CD8-positive, alpha-beta memory T cell (primary cell): ENCODE measurements at regions not wholly inside any gene's neighbourhood (a gene's known extent, or its start where the extent isn't known, plus 50 kb on each side); places are given as distances from the start of the nearest gene placed in this dataset.

Source experiments
- CTCF ChIA-PET: fragments of 350-600 bp; sonication (Branson Sonifier 250); formaldehyde crosslinking; loops from one replicate; lab custom pipeline; 2021; ENCODE audit warnings: antibody characterized with exemption; lab: Charles Lee
- POLR2A ChIA-PET: fragments of 350-600 bp; sonication (Branson Sonifier 250); formaldehyde crosslinking; loops from one replicate; lab custom pipeline; 2021; ENCODE audit warnings: antibody characterized with exemption; lab: Charles Lee
- DNase-seq, 5 donors: peaks; one replicate each; pipeline versions ENCODE4 v3.0.0 to v3.0.0-alpha.2; 2020 to 2022; ENCODE audit warnings: mixed read lengths in 1 of 5
- H3K27ac ChIP-seq: one replicate; pipeline ENCODE4 v1.7.0; 2013; ENCODE audit warnings: low read depth, mild to moderate bottlenecking, low read length, moderate library complexity
- H3K27me3 ChIP-seq: 2 replicates; pipeline ENCODE4 v1.7.0; 2013; ENCODE audit warnings: low read length, mild to moderate bottlenecking; ENCODE audit not compliant: insufficient read depth, poor library complexity, severe bottlenecking
- H3K36me3 ChIP-seq: 2 replicates; pipeline ENCODE4 v1.7.0; 2013; ENCODE audit warnings: mild to moderate bottlenecking, low read length, moderate library complexity; ENCODE audit not compliant: insufficient read depth
- H3K4me1 ChIP-seq: 2 replicates; pipeline ENCODE4 v1.7.0; 2013; ENCODE audit warnings: mild to moderate bottlenecking, low read length, moderate library complexity; ENCODE audit not compliant: insufficient read depth
- H3K4me3 ChIP-seq: 2 replicates; pipeline ENCODE4 v1.7.0; 2013; ENCODE audit warnings: mild to moderate bottlenecking, low read length
- H3K9me3 ChIP-seq: 2 replicates; pipeline ENCODE4 v1.7.0; 2013; ENCODE audit warnings: mild to moderate bottlenecking, low read length
- H3K27ac Mint-ChIP-seq, 8 donors: one replicate each; pipeline ENCODE4 v1.8.0; 2020 to 2021; ENCODE audit warnings: mixed read lengths in 8 of 8, mild to moderate bottlenecking in 6 of 8, inconsistent platforms in 3 of 8, moderate library complexity in 3 of 8
- H3K27me3 Mint-ChIP-seq, 2 donors: one replicate each; pipeline ENCODE4 v1.8.0; 2020 to 2021; ENCODE audit warnings: mixed read lengths in 2 of 2, mild to moderate bottlenecking in 1 of 2, moderate library complexity in 1 of 2
- H3K36me3 Mint-ChIP-seq, 3 donors: one replicate each; pipeline ENCODE4 v1.8.0; 2020 to 2021; ENCODE audit warnings: mixed read lengths in 3 of 3, inconsistent platforms in 1 of 3, mild to moderate bottlenecking in 1 of 3
- H3K4me1 Mint-ChIP-seq, 3 donors: one replicate each; pipeline ENCODE4 v1.8.0; 2020 to 2021; ENCODE audit warnings: mixed read lengths in 3 of 3, inconsistent platforms in 1 of 3, mild to moderate bottlenecking in 1 of 3
- H3K4me3 Mint-ChIP-seq, 7 donors: one replicate each; pipeline ENCODE4 v1.8.0; 2020 to 2021; ENCODE audit warnings: mixed read lengths in 7 of 7, mild to moderate bottlenecking in 6 of 7, moderate library complexity in 4 of 7, inconsistent platforms in 2 of 7
- H3K9me3 Mint-ChIP-seq, 5 donors: one replicate each; pipeline ENCODE4 v1.8.0; 2020 to 2022; ENCODE audit warnings: mixed read lengths in 5 of 5, mild to moderate bottlenecking in 3 of 5, moderate library complexity in 2 of 5, inconsistent platforms in 1 of 5

- H3K36me3 ChIP-seq = no peaks in the 10 kb centered on the region
- no peaks in the 10 kb centered on the region for H3K4me1 ChIP-seq
- Mint-ChIP-seq H3K4me1 (no peaks in the 10 kb centered on the region), H3K27me3 (peaks cover 0 to 5% of the 10 kb centered on the region in 2 donors), H3K36me3 (no peaks in the 10 kb centered on the region), H3K4me3 (no peak overlapping the region), H3K9me3 (no peaks in the 10 kb centered on the region), H3K27ac (no peak overlapping the region)
- no peaks in the 10 kb centered on the region for H3K27me3 ChIP-seq
- peak; percentile 19 to 75 (median 47) for DNase-seq
- H3K9me3 ChIP-seq = no peaks in the 10 kb centered on the region
- H3K27ac ChIP-seq = no peak overlapping the region
- no peak overlapping the region for H3K4me3 ChIP-seq
- ChIA-PET POLR2A (no interaction called here), CTCF (no interaction called here)
Observed at GRCh38 chr11:135075740-135076139, 663.7 kb upstream of the B3GAT1 start.

GRCh38 chr11:135074397-135074998 is 662.5 kb upstream of the B3GAT1 start:
- Histone ChIP-seq H3K27ac (no peak overlapping the region), H3K4me1 (no peaks in the 10 kb centered on the region), H3K36me3 (no peaks in the 10 kb centered on the region), H3K4me3 (no peak overlapping the region), H3K9me3 (no peaks in the 10 kb centered on the region), H3K27me3 (no peaks in the 10 kb centered on the region)
- DNase-seq = no peak
- Mint-ChIP-seq H3K4me3 (no peak overlapping the region), H3K36me3 (no peaks in the 10 kb centered on the region), H3K9me3 (no peaks in the 10 kb centered on the region), H3K4me1 (no peaks in the 10 kb centered on the region), H3K27me3 (peaks cover 5 to 13% of the 10 kb centered on the region in 2 donors), H3K27ac (no peak overlapping the region)
- ChIA-PET CTCF (no interaction called here), POLR2A (no interaction called here)

GRCh38 chr11:135073870-135074269 is 661.8 kb upstream of the B3GAT1 start:
- Histone ChIP-seq H3K4me3 (no peak overlapping the region), H3K4me1 (no peaks in the 10 kb centered on the region), H3K27me3 (no peaks in the 10 kb centered on the region), H3K36me3 (no peaks in the 10 kb centered on the region), H3K9me3 (no peaks in the 10 kb centered on the region), H3K27ac (no peak overlapping the region)
- no peak overlapping the region for H3K27ac Mint-ChIP-seq
- DNase-seq = no peak
- POLR2A ChIA-PET = no interaction called here
- no peaks in the 10 kb centered on the region for H3K9me3 Mint-ChIP-seq
- CTCF ChIA-PET = no interaction called here
- no peak overlapping the region for H3K4me3 Mint-ChIP-seq
- H3K4me1 Mint-ChIP-seq = no peaks in the 10 kb centered on the region
- H3K27me3 Mint-ChIP-seq = peaks cover 5 to 18% of the 10 kb centered on the region in 2 donors
- H3K36me3 Mint-ChIP-seq = no peaks in the 10 kb centered on the region

GRCh38 chr11:135073381-135073780 is 661.3 kb upstream of the B3GAT1 start:
- POLR2A ChIA-PET = no interaction called here
- Mint-ChIP-seq H3K27me3 (peaks cover 5 to 18% of the 10 kb centered on the region in 2 donors), H3K36me3 (no peaks in the 10 kb centered on the region), H3K4me3 (no peak overlapping the region), H3K9me3 (no peaks in the 10 kb centered on the region), H3K4me1 (no peaks in the 10 kb centered on the region), H3K27ac (no peak overlapping the region)
- DNase-seq = no peak
- no peaks in the 10 kb centered on the region for H3K4me1 ChIP-seq
- no peak overlapping the region for H3K27ac ChIP-seq
- no peaks in the 10 kb centered on the region for H3K27me3 ChIP-seq
- H3K4me3 ChIP-seq = no peak overlapping the region
- H3K9me3 ChIP-seq = no peaks in the 10 kb centered on the region
- CTCF ChIA-PET = no interaction called here
- H3K36me3 ChIP-seq = no peaks in the 10 kb centered on the region

GRCh38 chr11:135069890-135070289 is 657.8 kb upstream of the B3GAT1 start:
- Mint-ChIP-seq H3K27me3 (peaks cover 11 to 33% of the 10 kb centered on the region in 2 donors), H3K4me1 (no peaks in the 10 kb centered on the region), H3K9me3 (peaks cover 0 to 3% (median 0%) of the 10 kb centered on the region in 5 donors), H3K27ac (no peak overlapping the region), H3K36me3 (no peaks in the 10 kb centered on the region), H3K4me3 (no peak overlapping the region)
- Histone ChIP-seq H3K9me3 (no peaks in the 10 kb centered on the region), H3K27ac (no peak overlapping the region), H3K4me3 (no peak overlapping the region), H3K27me3 (no peaks in the 10 kb centered on the region), H3K4me1 (no peaks in the 10 kb centered on the region), H3K36me3 (no peaks in the 10 kb centered on the region)
- CTCF ChIA-PET = no interaction called here
- no peak for DNase-seq
- POLR2A ChIA-PET = no interaction called here

GRCh38 chr11:135069063-135069462 is 657.0 kb upstream of the B3GAT1 start:
- H3K9me3 ChIP-seq = no peaks in the 10 kb centered on the region
- H3K9me3 Mint-ChIP-seq = peaks cover 0 to 3% (median 0%) of the 10 kb centered on the region in 5 donors
- H3K4me3 Mint-ChIP-seq = no peak overlapping the region
- H3K4me3 ChIP-seq = no peak overlapping the region
- H3K4me1 ChIP-seq = no peaks in the 10 kb centered on the region
- peaks cover 11 to 33% of the 10 kb centered on the region in 2 donors for H3K27me3 Mint-ChIP-seq
- DNase-seq = no peak
- H3K4me1 Mint-ChIP-seq = no peaks in the 10 kb centered on the region
- no peaks in the 10 kb centered on the region for H3K36me3 Mint-ChIP-seq
- no peaks in the 10 kb centered on the region for H3K36me3 ChIP-seq
- H3K27ac ChIP-seq = no peak overlapping the region
- H3K27ac Mint-ChIP-seq = no peak overlapping the region
- POLR2A ChIA-PET = no interaction called here
- CTCF ChIA-PET = no interaction called here
- no peaks in the 10 kb centered on the region for H3K27me3 ChIP-seq

GRCh38 chr11:135062994-135063393 is 651.0 kb upstream of the B3GAT1 start:
- peaks cover 17 to 30% of the 10 kb centered on the region in 2 donors for H3K27me3 Mint-ChIP-seq
- H3K4me3 Mint-ChIP-seq = no peak overlapping the region
- H3K9me3 Mint-ChIP-seq = peaks cover 16 to 30% (median 20%) of the 10 kb centered on the region in 5 donors
- peaks cover 6% of the 10 kb centered on the region for H3K9me3 ChIP-seq
- no peak overlapping the region for H3K4me3 ChIP-seq
- H3K36me3 Mint-ChIP-seq = peaks cover 0 to 4% (median 1%) of the 10 kb centered on the region in 3 donors
- no peaks in the 10 kb centered on the region for H3K27me3 ChIP-seq
- H3K27ac ChIP-seq = no peak overlapping the region
- CTCF ChIA-PET = no interaction called here
- no peaks in the 10 kb centered on the region for H3K36me3 ChIP-seq
- no peaks in the 10 kb centered on the region for H3K4me1 ChIP-seq
- no peak for DNase-seq
- POLR2A ChIA-PET = no interaction called here
- no peak overlapping the region for H3K27ac Mint-ChIP-seq
- no peaks in the 10 kb centered on the region for H3K4me1 Mint-ChIP-seq

GRCh38 chr11:135061166-135061565 is 649.1 kb upstream of the B3GAT1 start:
- peaks cover 6% of the 10 kb centered on the region for H3K9me3 ChIP-seq
- Mint-ChIP-seq H3K27me3 (peaks cover 22 to 29% of the 10 kb centered on the region in 2 donors), H3K27ac (no peak overlapping the region), H3K9me3 (peaks cover 16 to 30% (median 20%) of the 10 kb centered on the region in 5 donors), H3K4me3 (no peak overlapping the region), H3K4me1 (no peaks in the 10 kb centered on the region), H3K36me3 (peaks cover 0 to 4% (median 1%) of the 10 kb centered on the region in 3 donors)
- H3K4me1 ChIP-seq = no peaks in the 10 kb centered on the region
- no peak overlapping the region for H3K27ac ChIP-seq
- H3K27me3 ChIP-seq = no peaks in the 10 kb centered on the region
- DNase-seq = no peak
- CTCF ChIA-PET = no interaction called here
- POLR2A ChIA-PET = no interaction called here
- no peak overlapping the region for H3K4me3 ChIP-seq
- no peaks in the 10 kb centered on the region for H3K36me3 ChIP-seq
